Colonic mucosa (tissue), 4 donors: ENCODE measurements at regions not wholly inside any gene's neighbourhood (a gene's known extent, or its start where the extent isn't known, plus 50 kb on each side); places are given as distances from the start of the nearest gene placed in this dataset.

Experiments used
- DNase-seq: peaks from one replicate; pipeline ENCODE4 v3.0.0-alpha.2; 2020
- H3K27ac ChIP-seq: fragments of 200-600 bp; one replicate; pipeline ENCODE4 v1.8.0; 2021
- H3K27me3 ChIP-seq: fragments of 200-600 bp; one replicate; pipeline ENCODE4 v1.8.0; 2021
- H3K36me3 ChIP-seq: fragments of 200-600 bp; one replicate; pipeline ENCODE4 v1.8.0; 2021
- H3K4me1 ChIP-seq: fragments of 200-600 bp; one replicate; pipeline ENCODE4 v1.8.0; 2021; ENCODE audit warnings: mild to moderate bottlenecking
- H3K4me3 ChIP-seq: fragments of 200-600 bp; one replicate; pipeline ENCODE4 v1.8.0; 2021
- H3K9ac ChIP-seq, 2 donors: one replicate each; pipeline ENCODE4 v1.7.0; 2013; ENCODE audit warnings: control low read depth in 2 of 2, low read depth in 2 of 2, low read length in 2 of 2
- H3K9me3 ChIP-seq: fragments of 200-600 bp; one replicate; pipeline ENCODE4 v1.8.0; 2021
- intact Hi-C: fragments of 100-400 bp; cut with DNase I; formaldehyde crosslinking; loops from one replicate; pipeline ENCODE4 v1.14.1; 2022
- TF ChIP-seq, protein P1 (sequence below): fragments of 200-600 bp; IDR thresholded peaks from one replicate; pipeline ENCODE4 v1.8.0; 2022; ENCODE audit warnings: antibody characterized with exemption, mild to moderate bottlenecking
- donor health status: healthy.
- donor health status: DM: no; HTN: no; CAD: no.
- donor health status: DM: no; HTN: no; CAD: no.

DNA sequence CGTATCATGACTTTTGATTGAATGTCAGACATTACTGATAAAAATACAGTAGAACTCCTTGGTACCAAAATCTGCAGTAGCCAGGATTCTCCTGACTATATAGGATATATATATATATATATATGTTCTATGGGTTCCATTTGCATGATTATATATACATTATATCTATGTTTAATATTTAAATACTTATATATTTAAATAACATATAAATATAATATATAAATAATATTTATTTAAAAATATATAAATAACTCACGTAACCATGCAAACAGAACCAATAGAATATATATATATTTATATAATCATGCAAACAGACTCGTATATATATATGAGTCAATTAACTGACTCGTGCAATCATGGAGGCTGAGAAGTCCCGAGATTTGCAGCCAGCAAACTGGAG, 278.8 kb upstream of the PLXNA2 start:
- H3K4me1 ChIP-seq: no peaks in the 10 kb centered on the region
- TF ChIP-seq, protein P1, sequence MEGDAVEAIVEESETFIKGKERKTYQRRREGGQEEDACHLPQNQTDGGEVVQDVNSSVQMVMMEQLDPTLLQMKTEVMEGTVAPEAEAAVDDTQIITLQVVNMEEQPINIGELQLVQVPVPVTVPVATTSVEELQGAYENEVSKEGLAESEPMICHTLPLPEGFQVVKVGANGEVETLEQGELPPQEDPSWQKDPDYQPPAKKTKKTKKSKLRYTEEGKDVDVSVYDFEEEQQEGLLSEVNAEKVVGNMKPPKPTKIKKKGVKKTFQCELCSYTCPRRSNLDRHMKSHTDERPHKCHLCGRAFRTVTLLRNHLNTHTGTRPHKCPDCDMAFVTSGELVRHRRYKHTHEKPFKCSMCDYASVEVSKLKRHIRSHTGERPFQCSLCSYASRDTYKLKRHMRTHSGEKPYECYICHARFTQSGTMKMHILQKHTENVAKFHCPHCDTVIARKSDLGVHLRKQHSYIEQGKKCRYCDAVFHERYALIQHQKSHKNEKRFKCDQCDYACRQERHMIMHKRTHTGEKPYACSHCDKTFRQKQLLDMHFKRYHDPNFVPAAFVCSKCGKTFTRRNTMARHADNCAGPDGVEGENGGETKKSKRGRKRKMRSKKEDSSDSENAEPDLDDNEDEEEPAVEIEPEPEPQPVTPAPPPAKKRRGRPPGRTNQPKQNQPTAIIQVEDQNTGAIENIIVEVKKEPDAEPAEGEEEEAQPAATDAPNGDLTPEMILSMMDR: no peak
- intact Hi-C loops: no loop called here

DNA sequence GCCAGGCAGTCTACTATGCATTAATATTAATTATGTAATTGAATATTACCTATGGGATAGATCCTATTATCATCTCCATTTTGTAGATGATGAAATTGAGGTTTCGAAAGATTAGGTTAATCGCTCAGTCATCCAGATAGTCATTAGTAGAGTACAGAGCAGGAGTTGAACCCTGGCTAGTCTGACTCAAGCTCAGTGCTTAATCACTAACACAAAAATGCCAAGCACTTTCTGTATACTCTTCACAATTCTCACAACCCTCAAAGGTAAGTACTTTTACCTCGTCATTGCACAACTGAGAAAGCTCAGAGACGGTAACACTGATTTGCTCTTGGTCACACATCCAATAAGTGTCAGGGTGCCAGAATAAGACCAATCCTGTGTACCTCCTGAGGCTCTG, 280.2 kb upstream of the PLXNA2 start:
- no peak overlapping the region for H3K4me3 ChIP-seq
- H3K36me3 ChIP-seq: no peaks in the 10 kb centered on the region
- H3K4me1 ChIP-seq: no peaks in the 10 kb centered on the region
- no peaks in the 10 kb centered on the region for H3K9me3 ChIP-seq
- DNase-seq: no peak
- no peak overlapping the region for H3K27ac ChIP-seq
- H3K9ac ChIP-seq: no peak overlapping the region
- intact Hi-C loops: no loop called here
- TF ChIP-seq, protein P1: no peak
- H3K27me3 ChIP-seq: no peaks in the 10 kb centered on the region

More for the DNA sequence above, 278.8 kb upstream of the PLXNA2 start:
- DNase-seq: no peak
- no peaks in the 10 kb centered on the region for H3K36me3 ChIP-seq
- no peak overlapping the region for H3K4me3 ChIP-seq
- H3K9ac ChIP-seq: no peak overlapping the region
- H3K27me3 ChIP-seq: no peaks in the 10 kb centered on the region
- H3K27ac ChIP-seq: no peak overlapping the region
- H3K9me3 ChIP-seq: no peaks in the 10 kb centered on the region

DNA sequence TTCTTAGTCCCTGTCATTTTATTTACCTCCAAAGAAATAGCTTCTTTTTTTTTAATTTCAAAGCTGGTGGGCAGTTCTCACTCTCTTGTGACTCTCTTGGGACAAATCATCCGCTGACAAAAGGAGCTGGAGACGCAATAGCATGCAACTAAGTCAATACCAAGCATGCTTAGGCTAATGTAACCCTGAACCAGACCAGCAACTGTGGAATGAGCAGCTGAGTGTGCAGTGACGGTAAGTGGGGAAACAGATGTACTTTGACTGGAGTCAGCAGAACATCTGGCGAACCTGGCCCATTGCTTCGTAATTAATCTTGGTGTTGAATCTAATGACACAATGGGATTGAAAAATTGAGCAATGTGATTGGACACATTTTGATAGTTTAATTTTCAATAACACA, 280.7 kb upstream of the PLXNA2 start:
- no peak for DNase-seq
- intact Hi-C loops: no loop called here
- no peaks in the 10 kb centered on the region for H3K27me3 ChIP-seq
- no peaks in the 10 kb centered on the region for H3K4me1 ChIP-seq
- H3K9ac ChIP-seq: no peak overlapping the region
- H3K36me3 ChIP-seq: no peaks in the 10 kb centered on the region
- H3K9me3 ChIP-seq: no peaks in the 10 kb centered on the region
- TF ChIP-seq, protein P1: no peak
- H3K27ac ChIP-seq: no peak overlapping the region
- H3K4me3 ChIP-seq: no peak overlapping the region

DNA sequence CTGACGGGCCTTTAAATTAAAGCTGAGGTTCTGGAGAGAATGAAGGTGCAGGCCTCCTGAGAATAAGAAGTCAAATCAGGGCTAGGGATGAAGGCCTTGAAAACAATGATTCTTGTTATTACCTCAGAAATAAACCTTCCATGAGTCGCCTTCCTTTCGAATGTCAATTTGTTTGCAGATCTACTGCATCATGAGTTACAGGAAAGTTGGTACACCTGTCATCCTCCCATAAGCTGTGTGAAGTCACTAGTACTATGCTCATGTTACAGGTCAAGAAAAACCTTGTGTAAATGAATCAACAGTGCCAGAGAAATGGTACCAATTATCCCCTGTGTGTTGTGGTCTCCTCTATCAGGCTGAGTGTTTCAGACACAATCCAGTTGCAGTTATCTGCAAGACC, 281.2 kb upstream of the PLXNA2 start:
- H3K27me3 ChIP-seq: no peaks in the 10 kb centered on the region
- H3K9ac ChIP-seq: no peak overlapping the region
- H3K36me3 ChIP-seq: no peaks in the 10 kb centered on the region
- DNase-seq: no peak
- no peak overlapping the region for H3K4me3 ChIP-seq
- TF ChIP-seq, protein P1: no peak
- no peak overlapping the region for H3K27ac ChIP-seq
- no peaks in the 10 kb centered on the region for H3K9me3 ChIP-seq
- no peaks in the 10 kb centered on the region for H3K4me1 ChIP-seq
- intact Hi-C loops: no loop called here

DNA sequence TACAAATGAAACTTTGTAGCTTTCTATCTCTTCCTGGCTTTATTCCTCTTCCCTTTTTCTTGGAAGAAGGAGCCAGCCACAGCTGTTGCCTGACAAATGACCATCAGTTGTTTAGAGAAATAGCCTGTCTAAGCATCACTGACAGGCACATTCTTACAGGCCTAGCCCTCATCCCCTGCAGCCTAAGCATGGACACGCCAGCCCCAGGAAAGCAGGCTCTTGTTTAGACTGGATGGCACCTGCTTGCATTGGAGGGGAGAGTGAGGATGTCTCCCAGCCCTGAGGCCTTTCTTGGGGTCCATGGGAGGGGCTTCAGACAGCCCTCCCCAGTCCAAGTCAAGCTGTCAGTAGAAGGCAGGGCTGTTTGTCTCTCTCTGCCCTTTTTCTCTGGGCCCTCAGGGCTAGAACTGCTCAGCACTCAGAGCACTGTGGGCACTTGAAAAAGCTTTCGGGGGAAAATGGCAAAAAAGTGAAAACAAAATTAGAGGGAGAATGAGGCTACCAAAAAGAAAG, 282.5 kb upstream of the PLXNA2 start:
- intact Hi-C loops: no loop called here

More for the DNA sequence above, 282.5 kb upstream of the PLXNA2 start:
- Histone ChIP-seq H3K27me3 (no peaks in the 10 kb centered on the region), H3K9ac (no peak overlapping the region), H3K27ac (no peak overlapping the region), H3K4me1 (no peaks in the 10 kb centered on the region), H3K36me3 (no peaks in the 10 kb centered on the region), H3K4me3 (no peak overlapping the region), H3K9me3 (no peaks in the 10 kb centered on the region)
- TF ChIP-seq, protein P1: no peak
- DNase-seq: no peak
